Subcutaneous abdominal adipose tissue (tissue), 5 donors: ENCODE measurements at regions not wholly inside any gene's neighbourhood (a gene's known extent, or its start where the extent isn't known, plus 50 kb on each side); places are given as distances from the start of the nearest gene placed in this dataset.

ENCODE experiments used
- H3K27ac ChIP-seq: one replicate; pipeline ENCODE4 v1.7.0; 2013; ENCODE audit warnings: low read depth, mild to moderate bottlenecking, inconsistent platforms, low read length, moderate library complexity
- H3K27me3 ChIP-seq, 5 donors: one replicate each; pipeline ENCODE4 v1.7.0; 2013; ENCODE audit warnings: low read length in 5 of 5, inconsistent platforms in 1 of 5; ENCODE audit not compliant: control insufficient read depth in 5 of 5, insufficient read depth in 4 of 5
- H3K36me3 ChIP-seq, 5 donors: one replicate each; pipeline ENCODE4 v1.7.0; 2013; ENCODE audit warnings: low read length in 5 of 5; ENCODE audit not compliant: control insufficient read depth in 5 of 5, insufficient read depth in 5 of 5
- H3K4me1 ChIP-seq, 5 donors: one replicate each; pipeline ENCODE4 v1.7.0; 2013; ENCODE audit warnings: low read length in 5 of 5, mild to moderate bottlenecking in 3 of 5, moderate library complexity in 1 of 5; ENCODE audit not compliant: control insufficient read depth in 5 of 5, insufficient read depth in 5 of 5
- H3K4me3 ChIP-seq, 5 donors: one replicate each; pipeline ENCODE4 v1.7.0; 2013; ENCODE audit warnings: low read length in 5 of 5, low read depth in 1 of 5
- H3K9ac ChIP-seq, 5 donors: one replicate each; pipeline ENCODE4 v1.7.0; 2013; ENCODE audit warnings: low read length in 5 of 5, mild to moderate bottlenecking in 4 of 5, moderate library complexity in 3 of 5
- H3K9me3 ChIP-seq, 5 donors: one replicate each; pipeline ENCODE4 v1.7.0; 2013; ENCODE audit warnings: low read length in 5 of 5; ENCODE audit not compliant: control insufficient read depth in 5 of 5
- donor health status: healthy.
- donor health status: healthy.
- donor health status: healthy.
- donor health status: healthy.
- donor health status: healthy.

DNA sequence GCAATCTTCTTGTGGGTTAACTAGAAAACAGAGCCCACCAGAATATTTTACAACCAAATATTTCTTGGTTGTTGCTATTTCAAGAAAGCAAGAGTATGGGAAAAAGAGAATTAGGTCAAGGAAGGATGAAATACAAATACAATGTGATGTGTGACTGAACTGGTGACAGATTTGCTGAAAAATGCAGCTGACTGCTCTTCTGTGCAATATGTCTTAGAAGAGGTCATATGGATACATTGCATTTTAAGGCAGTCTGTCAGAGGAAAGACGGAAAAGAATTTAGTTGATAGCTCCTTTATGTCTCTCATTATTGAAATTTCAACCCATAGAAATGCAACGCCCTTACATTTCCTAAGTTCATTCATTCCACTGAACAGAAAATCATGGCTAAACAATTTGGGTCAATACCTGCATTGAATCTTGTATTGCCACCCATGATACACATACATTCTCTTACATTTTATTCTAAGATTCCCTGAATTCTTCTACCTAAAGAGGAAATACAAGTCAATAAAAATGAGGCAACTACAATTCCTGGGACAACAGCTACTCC is 423.1 kb downstream of the ADAM29 start:
- H3K36me3 ChIP-seq, result no peaks in the 10 kb centered on the region
- no peak overlapping the region for H3K4me3 ChIP-seq
- H3K27me3 ChIP-seq, result no peaks in the 10 kb centered on the region
- no peaks in the 10 kb centered on the region for H3K4me1 ChIP-seq
- H3K9ac ChIP-seq, result no peak overlapping the region
- H3K27ac ChIP-seq, result no peak overlapping the region
- peaks cover 0 to 11% (median 5%) of the 10 kb centered on the region in 5 donors for H3K9me3 ChIP-seq

DNA sequence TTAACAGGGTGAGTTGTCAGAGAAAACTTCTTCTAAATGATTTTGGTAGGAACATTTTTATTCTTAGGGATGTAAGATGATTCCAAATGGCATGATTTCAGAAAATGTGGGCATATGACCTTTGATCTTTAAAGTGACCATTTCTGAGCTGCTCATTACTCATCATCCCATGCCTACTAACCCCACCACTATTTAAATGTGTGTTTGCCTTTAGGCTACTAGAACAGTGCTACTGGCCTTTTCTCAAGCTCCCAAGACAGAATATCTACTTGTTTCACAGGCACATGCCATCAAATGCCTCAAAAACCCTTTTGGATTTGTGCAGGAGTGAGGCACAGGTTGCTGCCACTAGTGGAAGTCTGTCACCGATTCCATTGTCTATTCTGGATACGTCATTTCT is 428.2 kb downstream of the ADAM29 start:
- H3K4me3 ChIP-seq, result no peak overlapping the region
- H3K4me1 ChIP-seq, result no peaks in the 10 kb centered on the region
- no peak overlapping the region for H3K27ac ChIP-seq
- H3K27me3 ChIP-seq, result no peaks in the 10 kb centered on the region
- no peak overlapping the region for H3K9ac ChIP-seq
- no peaks in the 10 kb centered on the region for H3K36me3 ChIP-seq
- peaks cover 0 to 11% (median 8%) of the 10 kb centered on the region in 5 donors for H3K9me3 ChIP-seq

DNA sequence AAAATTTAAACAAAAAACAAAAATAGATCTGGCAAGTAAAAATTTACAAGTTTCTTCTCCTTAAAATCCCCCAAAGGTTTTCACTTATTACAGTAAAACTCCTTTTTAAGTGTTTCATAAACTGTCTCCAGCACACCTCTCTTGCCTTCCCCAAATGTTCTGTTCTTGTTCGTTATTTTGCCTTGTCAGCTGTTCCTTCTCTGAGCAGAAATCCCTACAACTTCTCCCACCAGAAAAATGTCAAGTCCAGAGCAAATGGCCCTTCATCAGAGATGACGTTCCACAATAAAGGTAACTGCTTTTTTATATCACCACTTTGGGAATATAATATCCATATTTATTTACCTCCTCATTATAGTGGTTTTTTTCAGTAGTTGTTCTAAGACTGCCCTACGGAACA is 432.1 kb downstream of the ADAM29 start:
- H3K27me3 ChIP-seq, result no peaks in the 10 kb centered on the region
- H3K27ac ChIP-seq, result no peak overlapping the region
- peaks cover 0 to 4% (median 0%) of the 10 kb centered on the region in 5 donors for H3K9me3 ChIP-seq
- H3K4me1 ChIP-seq, result no peaks in the 10 kb centered on the region
- H3K9ac ChIP-seq, result no peak overlapping the region
- H3K4me3 ChIP-seq, result no peak overlapping the region
- H3K36me3 ChIP-seq, result no peaks in the 10 kb centered on the region

DNA sequence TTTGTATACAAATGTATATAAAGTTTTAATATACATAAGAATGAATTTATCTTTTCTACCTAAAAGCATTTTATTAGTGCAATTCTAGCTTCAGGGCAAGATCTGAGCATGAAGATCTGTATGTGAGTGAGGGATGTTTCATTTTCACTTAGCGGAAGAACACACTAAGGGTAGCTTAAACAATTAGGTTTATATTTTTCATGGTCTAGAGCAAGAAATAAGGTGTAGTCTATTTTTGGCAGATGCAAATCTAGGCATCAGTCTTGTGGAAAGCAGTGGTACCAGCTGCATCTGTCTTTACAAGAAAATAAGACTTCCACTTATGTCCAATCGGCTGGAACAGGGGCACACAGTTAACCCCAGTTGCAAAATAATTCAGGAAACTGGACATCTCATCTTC is 433.3 kb downstream of the ADAM29 start:
- Histone ChIP-seq H3K27ac (no peak overlapping the region), H3K4me1 (no peaks in the 10 kb centered on the region), H3K9me3 (peaks cover 0 to 2% (median 0%) of the 10 kb centered on the region in 5 donors), H3K4me3 (no peak overlapping the region), H3K36me3 (no peaks in the 10 kb centered on the region), H3K9ac (no peak overlapping the region), H3K27me3 (no peaks in the 10 kb centered on the region)

DNA sequence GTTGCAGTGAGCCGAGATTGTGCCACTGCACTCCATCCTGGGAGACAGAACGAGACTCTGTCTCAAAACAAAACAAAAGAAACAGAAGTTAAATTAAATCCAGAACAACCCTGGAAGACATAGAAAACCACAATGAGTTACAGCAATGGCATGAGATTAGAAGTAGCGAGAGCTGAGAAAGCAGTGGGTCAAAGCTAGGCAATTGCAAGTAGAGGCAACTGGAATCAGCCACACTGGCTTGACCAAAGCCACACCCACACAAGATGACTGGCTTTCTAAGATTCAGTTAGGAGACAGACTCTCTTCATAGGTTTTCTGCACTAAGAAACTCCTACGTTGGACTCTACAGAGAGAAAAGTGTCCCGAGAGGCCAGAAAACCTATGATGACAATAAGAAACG is 443.0 kb downstream of the GPM6A start:
- Histone ChIP-seq H3K9me3 (no peaks in the 10 kb centered on the region), H3K27ac (no peak overlapping the region), H3K36me3 (no peaks in the 10 kb centered on the region), H3K4me1 (no peaks in the 10 kb centered on the region), H3K4me3 (no peak overlapping the region), H3K27me3 (no peaks in the 10 kb centered on the region), H3K9ac (no peak overlapping the region)

DNA sequence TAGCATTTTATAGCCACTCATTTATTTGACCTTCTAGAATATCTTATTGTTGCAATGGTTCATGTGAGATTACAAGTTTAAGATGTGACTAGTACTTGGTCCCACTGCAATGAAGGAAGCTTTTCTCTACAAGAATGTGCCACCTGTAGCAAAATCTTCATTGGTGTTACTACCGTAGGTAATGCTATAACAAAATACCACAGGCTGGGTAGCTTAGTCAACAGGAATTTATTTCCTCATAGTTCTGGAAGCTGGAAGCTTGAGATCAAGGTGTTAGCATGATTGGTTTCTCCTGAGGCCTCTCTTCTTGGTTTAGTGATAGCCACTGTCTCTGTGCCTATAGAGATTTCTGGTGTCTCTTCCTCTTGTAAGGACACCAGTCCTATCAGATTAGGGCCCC is 441.0 kb downstream of the GPM6A start:
- no peak overlapping the region for H3K27ac ChIP-seq
- no peaks in the 10 kb centered on the region for H3K36me3 ChIP-seq
- no peaks in the 10 kb centered on the region for H3K27me3 ChIP-seq
- H3K9ac ChIP-seq, result no peak overlapping the region
- H3K4me1 ChIP-seq, result no peaks in the 10 kb centered on the region
- peaks cover 0 to 2% (median 0%) of the 10 kb centered on the region in 5 donors for H3K9me3 ChIP-seq
- H3K4me3 ChIP-seq, result no peak overlapping the region

DNA sequence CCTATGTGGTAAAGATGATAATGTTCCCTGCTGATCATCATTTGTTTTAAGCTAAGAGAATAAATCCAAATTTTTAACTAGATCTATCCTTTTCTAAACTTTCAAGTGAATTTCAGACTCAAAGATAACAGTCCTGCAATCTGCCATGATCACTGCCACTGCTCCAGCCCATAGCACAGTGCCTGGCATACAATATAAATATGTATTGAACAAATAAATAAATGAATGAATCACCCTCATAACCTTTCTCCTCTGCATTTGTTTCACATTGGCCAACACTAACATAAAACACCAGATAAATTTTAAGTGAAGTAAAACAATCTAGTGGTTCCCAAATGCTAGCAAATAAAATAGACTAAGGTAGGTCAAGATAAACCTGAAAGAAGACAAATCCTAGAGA is 439.0 kb downstream of the GPM6A start:
- H3K36me3 ChIP-seq, result no peaks in the 10 kb centered on the region
- no peak overlapping the region for H3K27ac ChIP-seq
- no peaks in the 10 kb centered on the region for H3K27me3 ChIP-seq
- H3K9me3 ChIP-seq, result peaks cover 0 to 2% (median 0%) of the 10 kb centered on the region in 5 donors
- H3K9ac ChIP-seq, result no peak overlapping the region
- no peak overlapping the region for H3K4me3 ChIP-seq
- no peaks in the 10 kb centered on the region for H3K4me1 ChIP-seq

DNA sequence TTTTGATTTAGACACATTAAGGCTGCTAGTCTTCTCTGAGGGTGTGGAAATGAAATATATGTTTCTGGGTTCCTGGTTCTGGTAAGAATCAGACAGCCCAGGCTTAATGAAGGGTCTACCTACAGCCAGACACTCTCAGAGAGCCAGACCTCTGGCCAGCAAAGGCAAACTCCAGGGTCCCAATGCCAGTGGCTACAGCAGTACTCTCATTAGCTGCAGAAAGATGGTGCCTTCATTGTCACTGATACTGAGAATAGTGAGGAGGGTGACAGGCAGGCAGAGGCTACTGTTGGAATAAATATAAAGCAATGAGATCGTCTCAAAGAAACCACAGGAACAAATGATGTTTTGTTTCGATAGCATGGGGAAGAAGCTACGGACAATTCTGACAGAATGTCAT is 437.6 kb downstream of the GPM6A start:
- Histone ChIP-seq H3K4me1 (no peaks in the 10 kb centered on the region), H3K36me3 (no peaks in the 10 kb centered on the region), H3K4me3 (no peak overlapping the region), H3K27ac (no peak overlapping the region), H3K9ac (no peak overlapping the region), H3K27me3 (no peaks in the 10 kb centered on the region), H3K9me3 (peaks cover 0 to 2% (median 0%) of the 10 kb centered on the region in 5 donors)

DNA sequence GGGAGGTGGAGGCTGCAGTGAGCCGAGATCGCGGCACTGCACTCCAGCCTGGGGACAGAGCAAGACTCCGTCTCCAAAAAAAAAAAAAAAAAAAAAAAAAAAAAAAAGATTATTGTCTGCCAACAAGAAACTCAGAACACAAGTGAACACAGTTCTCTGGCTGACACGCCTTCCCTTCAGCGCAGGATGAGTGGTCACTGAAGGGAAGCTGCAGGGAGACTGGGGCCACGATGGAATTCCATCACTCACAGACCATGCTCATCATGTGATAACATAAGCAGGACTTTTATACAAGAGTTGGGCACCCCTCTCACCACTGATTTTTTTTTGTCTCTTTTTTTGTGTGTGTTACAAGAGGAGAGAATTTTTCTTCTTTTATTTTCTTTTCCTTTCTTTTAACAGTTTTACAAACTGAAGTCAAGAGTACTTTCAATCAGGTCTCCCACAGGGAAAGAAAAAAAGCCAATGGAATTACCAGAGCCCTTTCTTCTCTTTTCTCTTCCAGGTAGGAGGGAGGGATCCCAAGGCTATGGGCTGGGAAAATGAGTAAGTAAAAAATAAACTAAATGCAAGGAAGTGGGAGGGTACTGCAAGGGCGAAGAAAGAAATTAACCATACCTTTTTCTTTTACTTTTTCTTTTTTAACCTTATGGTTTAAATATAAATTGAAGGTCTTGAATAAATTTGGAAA is 435.6 kb downstream of the GPM6A start:
- Histone ChIP-seq H3K9me3 (peaks cover 0 to 2% (median 0%) of the 10 kb centered on the region in 5 donors), H3K27ac (no peak overlapping the region), H3K36me3 (no peaks in the 10 kb centered on the region), H3K9ac (no peak overlapping the region), H3K27me3 (no peaks in the 10 kb centered on the region), H3K4me3 (no peak overlapping the region), H3K4me1 (no peaks in the 10 kb centered on the region)

DNA sequence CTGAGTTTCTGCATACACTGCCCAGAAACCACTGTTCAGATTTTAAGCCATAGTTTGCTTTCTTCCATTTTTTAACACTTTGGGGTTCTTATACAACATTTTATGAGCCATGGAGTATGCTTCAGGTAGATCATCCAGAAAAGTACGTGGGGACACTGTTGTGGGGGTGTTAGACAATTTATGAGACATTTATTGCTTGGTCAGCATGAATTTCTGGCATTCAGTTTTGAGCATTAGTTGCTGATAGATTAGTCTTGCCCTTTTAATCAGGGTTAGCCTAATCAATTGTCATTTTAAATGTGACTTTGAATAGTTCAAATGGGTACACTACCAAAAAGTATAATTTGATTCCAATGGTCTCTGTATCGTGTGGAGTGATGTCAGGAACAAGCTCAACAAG is 434.9 kb downstream of the GPM6A start:
- Histone ChIP-seq H3K4me1 (no peaks in the 10 kb centered on the region), H3K9ac (no peak overlapping the region), H3K27me3 (no peaks in the 10 kb centered on the region), H3K9me3 (peaks cover 0 to 2% (median 0%) of the 10 kb centered on the region in 5 donors), H3K4me3 (no peak overlapping the region), H3K36me3 (no peaks in the 10 kb centered on the region), H3K27ac (no peak overlapping the region)
